ENCODE measurements at regions not wholly inside any gene's neighbourhood (a gene's known extent, or its start where the extent isn't known, plus 50 kb on each side); places are given as distances from the start of the nearest gene placed in this dataset.

- TF ChIP-seq CTCF (conservative IDR thresholded peaks at IDR 0.05; ENCODE audit: low read depth, low read length) (no peak), EZH2phosphoT487 (IDR thresholded peaks at IDR 0.05; ENCODE audit: borderline replicate concordance, low read length) (no peak)
Measured at GRCh38 chr3:117633207-117633606, 923.6 kb downstream of the TUSC7 start.

Measured in PC-3 (cell line).